HG03025 (cell line): ENCODE measurements at regions not wholly inside any gene's neighbourhood (a gene's known extent, or its start where the extent isn't known, plus 50 kb on each side); places are given as distances from the start of the nearest gene placed in this dataset.

ENCODE experiments used
- ATAC-seq: cut with Tn5 transposase; IDR thresholded peaks from one replicate; pipeline ENCODE4 v1.9.1; 2021; ENCODE audit warnings: mild to moderate bottlenecking, moderate library complexity; ENCODE audit not compliant: unreplicated experiment, low FRiP score

- ATAC-seq = no peak
Observed at GRCh38 chr1:181364801-181365200, 118.5 kb upstream of the CACNA1E start.

DNA sequence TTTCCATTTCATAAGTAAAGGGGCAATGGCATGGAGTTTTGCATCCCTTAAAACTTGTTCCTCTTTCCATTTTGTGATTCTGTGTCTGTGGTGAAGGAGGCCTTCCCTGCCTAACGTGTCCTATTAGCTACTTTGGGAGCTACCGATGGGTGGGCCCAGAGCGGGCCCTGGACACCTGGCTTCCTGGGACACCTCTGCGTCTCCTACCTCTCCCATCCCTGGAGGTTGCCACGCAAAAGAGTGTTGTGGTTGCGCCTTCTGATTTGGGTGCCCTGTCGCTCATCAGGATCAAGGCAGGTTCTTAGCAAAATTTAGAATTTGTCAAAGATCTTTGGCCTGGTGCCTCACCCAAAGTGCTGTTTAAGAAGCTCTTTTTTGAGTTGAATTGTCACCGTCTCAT, 116.4 kb upstream of the CACNA1E start:
- no peak for ATAC-seq

DNA sequence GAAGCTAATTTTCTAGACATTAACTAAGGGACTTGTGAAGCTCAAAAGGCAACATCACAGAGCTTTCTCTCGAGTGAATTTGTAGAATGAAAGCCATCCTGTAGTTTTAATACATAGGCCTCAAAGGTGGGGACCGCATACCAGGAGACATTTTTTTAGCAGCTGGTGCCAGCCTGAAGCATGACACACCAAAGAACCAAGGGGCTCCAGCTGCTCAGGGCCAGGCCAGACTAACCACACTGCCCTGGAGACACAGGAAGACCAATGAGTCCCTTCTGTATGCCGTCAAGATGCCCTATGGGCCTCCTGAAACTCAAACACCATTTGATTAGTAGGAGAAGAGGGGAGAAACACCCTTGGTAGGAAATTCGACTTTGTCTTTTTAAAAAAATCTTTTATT, 113.9 kb upstream of the CACNA1E start:
- ATAC-seq = no peak

DNA sequence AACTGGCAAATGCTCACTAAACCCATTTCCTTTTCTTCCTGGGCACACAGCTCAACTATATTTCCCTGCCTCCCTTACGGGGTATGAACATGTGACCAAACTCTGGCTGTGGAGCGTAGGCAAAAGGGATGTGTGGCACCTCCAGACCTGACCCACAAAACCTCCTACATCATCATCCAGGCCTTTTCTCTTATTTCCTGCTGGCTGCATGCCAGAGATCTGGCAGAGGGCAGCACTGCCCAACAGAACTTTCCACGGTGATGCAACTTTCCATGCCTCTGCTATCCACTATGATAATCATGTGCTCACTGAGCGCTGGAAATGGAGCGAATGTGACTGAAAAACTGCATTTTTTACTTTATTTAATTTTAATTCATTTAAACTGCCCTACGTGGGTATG, 99.6 kb upstream of the CACNA1E start:
- ATAC-seq = no peak

- no peak for ATAC-seq
Observed at GRCh38 chr1:181386340-181386739, 97.0 kb upstream of the CACNA1E start.

DNA sequence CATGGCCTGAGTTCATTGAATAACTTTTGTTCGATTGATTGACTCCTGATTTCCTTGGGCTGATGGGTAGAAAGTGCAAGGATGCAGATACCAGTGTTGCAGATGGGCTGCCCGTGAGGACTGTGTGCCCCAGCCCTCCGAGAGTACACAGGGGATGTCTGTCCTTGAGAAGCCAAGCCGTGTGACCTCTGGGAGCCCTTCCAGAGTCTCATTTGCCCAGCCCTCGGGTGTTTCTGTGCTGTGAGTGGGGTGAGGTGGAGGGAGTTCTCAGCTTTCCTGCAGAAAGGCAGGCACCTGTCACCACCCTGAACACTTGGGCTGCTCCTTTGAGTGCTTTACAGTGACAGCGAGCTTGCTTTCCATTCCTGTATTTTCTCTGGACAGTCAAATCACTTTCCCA, 96.4 kb upstream of the CACNA1E start:
- ATAC-seq = no peak

GRCh38 chr1:181387702-181388101, 95.6 kb upstream of the CACNA1E start:
- no peak for ATAC-seq

DNA sequence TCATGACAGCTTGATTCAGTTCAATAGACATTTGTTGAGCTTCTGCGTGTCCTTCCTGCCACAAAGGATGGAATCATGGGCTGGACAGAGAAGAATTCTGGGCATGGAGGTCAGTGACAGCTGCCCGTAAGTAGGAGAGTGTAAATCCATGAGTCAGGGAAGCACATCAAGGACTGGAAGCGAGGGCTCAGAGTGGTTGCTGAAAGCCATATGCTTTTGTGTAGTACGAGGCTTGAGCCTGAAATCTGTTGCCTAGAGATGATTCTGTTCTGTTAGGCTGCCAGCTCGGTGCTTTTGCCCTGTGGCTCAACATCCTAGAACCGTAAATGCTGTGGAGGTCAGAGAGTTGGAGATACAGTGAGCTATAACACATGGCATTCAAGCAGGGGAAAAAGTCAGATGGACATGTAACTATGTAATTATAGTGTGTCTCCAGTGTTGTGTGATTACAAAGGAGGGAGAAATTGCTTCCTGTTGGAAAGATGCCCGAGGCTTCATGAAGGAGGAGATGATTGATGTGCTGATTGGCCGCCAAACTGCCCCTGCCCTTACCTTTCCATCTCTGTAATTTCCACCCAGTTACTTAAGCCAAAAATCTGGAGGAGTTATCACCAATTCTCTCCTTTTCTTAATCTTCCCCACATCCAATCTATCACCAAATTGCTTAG, 92.8 kb upstream of the CACNA1E start:
- ATAC-seq = no peak

DNA sequence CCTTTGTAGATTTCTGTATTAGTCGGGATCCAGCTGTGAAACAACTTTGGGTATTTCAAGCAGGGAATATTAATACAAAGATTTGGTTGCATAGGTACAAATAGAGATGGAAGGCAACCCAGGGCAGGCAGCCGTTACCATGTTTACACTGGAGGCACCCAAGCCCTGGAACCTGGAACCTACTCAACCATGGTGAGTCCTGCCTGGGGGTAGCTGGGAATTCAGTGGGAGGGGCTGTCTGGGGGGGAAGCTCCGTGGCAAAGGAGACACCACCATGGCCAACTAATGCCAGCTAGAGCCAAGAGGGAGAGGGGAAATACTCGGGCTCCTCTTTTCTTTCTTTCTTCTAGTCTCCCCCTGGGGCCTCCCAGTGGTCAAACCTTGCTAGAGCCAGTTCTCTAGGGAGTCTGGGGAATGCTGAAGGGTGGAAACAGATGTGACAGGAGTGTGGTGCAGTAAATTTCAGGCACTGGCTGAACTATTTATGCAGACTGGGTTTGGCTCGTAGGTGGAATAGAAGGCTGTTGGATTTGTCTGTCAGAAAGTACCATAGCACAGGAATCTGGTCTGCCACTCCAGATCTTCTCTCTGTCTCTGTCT, 91.9 kb upstream of the CACNA1E start:
- ATAC-seq = no peak

- no peak for ATAC-seq
Observed at GRCh38 chr1:181392133-181392532, 91.2 kb upstream of the CACNA1E start.

GRCh38 chr1:181392613-181393220, 90.6 kb upstream of the CACNA1E start:
- ATAC-seq = no peak

- no peak for ATAC-seq
Observed at GRCh38 chr1:181394766-181395165, 88.6 kb upstream of the CACNA1E start.

DNA sequence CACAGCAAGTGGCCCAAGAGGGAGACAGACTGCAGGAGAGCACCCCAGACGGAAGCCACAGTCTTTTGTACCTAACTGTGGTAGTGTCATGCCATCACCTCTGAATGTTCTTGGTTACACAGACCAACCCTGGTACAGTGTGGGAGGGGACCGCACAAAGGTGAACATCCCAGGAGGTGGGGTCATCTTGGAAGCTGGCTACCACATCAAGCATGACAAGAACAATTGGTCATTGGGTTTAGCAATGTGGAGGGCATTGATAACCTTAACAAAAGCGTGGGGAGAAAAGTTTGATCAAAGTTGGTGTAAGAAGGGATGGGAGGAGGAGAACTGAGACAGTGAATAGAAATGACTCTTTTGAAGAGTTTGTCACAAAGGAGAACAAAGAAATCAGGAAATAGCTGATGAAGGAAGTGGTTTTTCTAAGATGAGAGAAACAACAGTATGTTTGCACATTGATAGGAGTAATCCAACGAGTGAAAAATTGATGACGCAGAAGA, 87.1 kb upstream of the CACNA1E start:
- no peak for ATAC-seq

DNA sequence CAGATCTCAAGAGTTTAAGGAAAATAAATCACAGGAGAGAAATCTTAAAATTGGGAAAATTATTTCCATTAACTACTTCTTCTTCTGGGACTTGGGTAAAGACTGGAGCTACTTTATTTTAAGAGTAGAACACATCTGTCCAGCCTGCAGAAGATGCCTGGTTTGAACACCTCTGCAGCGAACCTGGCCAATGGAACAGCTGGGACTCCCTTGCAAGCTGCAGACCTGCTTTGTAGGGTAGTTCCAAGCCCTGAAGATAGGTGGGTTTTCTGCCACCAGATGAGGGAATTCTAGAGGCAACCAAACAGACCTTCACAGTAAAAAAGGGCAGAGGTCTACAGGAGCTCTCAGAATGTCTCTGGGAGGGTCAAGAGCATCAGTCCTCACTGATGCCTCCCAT, 86.5 kb upstream of the CACNA1E start:
- no peak for ATAC-seq

DNA sequence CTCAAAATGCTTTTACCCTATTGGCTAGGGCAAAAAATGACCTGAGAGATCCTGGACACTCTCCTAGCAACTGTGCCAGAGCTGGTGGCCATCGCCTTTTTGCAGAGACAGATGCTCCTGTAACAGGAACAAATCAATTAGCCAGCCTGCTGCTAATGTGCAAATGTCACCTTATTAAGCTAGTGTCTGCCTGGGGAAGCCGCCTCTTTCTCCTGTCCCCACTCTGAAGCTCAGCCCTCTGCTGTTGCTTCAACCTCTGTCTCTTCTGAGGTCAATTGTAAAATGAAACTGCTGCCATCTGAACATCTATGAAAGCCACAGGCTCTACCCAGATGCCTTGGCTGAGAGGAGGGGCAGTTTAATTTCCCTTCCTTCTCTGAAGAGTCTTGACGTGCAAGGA, 85.5 kb upstream of the CACNA1E start:
- ATAC-seq = peak; percentile 59

DNA sequence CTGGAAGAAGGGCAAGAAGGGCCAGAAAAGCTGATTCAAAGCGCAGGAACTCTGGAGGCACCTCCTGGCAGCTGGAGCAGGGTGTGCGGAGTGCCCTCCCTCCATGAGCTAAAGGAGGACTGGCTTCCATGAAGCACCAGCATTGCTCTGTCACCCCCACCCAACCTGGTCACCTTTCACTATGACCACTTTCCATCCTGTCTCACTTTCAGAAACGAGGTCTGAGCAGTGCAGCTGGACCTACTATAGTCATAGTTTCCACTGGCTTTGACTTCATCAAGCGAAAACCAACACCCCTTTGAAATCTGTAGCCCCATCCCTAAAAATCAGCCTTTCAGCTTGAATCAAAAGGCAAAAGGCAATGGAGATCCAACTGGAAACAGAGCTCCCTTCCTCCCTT, 84.8 kb upstream of the CACNA1E start:
- peak; percentile 74 for ATAC-seq

DNA sequence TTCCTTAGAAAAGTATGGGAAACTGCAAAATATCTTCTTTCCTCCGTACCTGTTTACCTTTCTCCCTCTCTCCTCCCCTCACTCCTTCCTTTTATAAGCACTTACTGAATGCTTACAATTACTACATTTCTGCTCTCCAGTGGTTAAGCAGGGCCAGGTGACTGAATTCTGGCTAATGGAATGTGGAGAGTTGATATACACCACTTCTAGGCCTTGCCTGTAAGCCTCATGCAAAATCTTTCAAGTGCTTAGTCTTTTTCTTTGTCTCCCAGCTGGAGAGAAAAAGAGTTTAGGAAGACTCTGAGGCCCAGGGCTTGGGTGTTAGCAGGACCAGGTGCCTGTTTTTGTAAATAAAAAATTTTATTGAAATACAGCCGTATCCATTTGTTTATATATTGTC, 77.7 kb upstream of the CACNA1E start:
- no peak for ATAC-seq

GRCh38 chr1:181406989-181407388, 76.3 kb upstream of the CACNA1E start:
- no peak for ATAC-seq

DNA sequence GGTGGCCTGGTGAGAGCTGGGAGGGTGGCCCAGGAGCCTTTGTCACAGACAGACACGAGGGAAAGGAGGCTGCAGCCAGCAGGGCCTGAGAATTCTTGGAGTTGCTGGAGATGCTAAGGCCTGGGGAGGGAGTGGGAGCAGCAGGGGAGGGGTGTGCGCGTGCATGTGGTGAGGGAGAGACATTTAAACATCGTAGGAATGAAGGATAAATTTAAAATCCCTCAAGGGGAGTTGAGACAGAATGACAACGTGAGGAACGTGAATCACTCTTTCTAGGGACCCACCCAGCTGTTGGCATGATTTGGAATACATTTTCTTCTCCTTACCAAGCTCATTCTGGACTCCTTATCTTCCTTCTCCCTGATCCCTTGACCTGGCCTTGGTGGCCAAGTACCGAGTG, 73.3 kb upstream of the CACNA1E start:
- no peak for ATAC-seq

- no peak for ATAC-seq
Observed at GRCh38 chr1:181412746-181413145, 70.6 kb upstream of the CACNA1E start.

- ATAC-seq = no peak
Observed at GRCh38 chr1:181413195-181413815, 70.0 kb upstream of the CACNA1E start.

DNA sequence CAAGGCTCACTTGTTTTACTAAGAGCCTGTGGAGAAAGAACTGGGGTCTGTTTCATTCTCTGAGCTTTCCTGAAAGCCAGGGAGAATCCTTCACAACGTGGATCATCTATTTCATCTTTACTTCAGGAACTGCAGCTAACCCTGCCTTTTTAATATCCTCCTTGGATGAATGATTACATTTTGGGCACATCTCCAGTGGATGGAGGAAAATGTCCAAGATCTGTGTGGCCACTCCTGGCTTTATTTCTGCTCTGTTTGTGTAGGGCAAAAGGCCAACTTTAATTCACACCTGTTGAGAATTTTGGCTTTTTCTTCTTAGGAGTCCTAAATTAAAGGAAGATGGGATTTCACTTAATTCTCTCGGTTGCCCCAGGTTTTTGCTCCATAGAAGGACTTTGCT, 69.5 kb upstream of the CACNA1E start:
- ATAC-seq = no peak
